HT-29 (cell line): ENCODE measurements at regions not wholly inside any gene's neighbourhood (a gene's known extent, or its start where the extent isn't known, plus 50 kb on each side); places are given as distances from the start of the nearest gene placed in this dataset.

ENCODE experiments used
- DNase-seq: peaks from one replicate; pipeline ENCODE4 v3.0.0-alpha.2; 2015; ENCODE audit warnings: low spot score

DNA sequence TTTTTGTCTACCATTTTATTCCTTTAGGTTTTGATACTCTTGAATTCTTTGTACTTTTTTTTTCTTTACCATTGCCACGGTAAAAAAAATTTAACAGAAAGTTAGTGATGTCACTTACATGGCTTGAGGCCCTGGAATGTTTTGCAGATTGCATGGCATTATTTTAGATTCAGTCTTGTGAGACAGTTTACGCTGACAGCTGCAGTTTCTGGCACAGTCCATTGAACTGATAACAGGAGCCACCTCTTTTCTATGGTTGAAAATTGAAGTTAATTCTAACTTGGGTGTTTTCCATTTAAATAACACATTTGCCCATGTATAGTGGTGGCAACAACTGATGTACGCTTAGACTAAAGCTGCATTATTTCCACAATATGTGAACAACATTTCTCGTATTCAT is 1028.5 kb downstream of the CDH18 start:
- no peak for DNase-seq

DNA sequence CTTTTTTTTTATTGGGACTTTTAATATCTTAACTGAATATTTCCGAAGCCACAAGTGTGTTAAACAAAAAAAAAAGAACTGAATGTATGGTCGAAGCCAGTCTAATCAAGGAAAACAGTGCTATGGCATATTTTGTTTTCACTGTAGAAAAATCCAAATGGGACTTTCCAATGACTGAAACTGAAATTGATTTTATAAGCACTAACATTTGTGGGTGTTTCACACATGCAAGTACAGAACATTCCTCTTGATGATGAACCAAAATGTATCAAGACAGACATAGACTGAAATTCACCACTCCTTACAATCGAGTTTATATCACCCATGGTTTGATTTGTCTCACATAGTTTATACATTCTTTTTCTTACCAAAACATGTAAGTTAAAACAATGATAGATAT is 1026.8 kb downstream of the CDH18 start:
- no peak for DNase-seq

DNA sequence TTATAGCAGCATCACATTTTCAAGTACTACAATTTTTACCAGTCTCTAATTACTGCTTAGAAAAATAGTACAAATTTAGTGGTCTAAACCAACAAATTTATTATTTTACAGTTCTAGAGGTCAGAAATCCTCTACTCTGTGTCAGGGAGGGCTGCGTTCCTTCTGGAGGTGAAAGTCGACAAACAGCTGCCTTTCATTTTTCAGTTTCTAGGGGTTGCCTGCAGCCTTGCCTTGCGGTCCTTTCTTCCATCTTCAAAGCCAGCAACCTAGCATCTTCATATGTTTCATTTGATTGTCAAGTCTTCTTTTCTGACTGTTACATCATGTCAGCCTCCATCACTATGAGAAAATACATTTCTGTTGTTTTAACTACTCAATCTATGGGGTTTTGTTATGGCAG is 1022.1 kb downstream of the CDH18 start:
- no peak for DNase-seq

DNA sequence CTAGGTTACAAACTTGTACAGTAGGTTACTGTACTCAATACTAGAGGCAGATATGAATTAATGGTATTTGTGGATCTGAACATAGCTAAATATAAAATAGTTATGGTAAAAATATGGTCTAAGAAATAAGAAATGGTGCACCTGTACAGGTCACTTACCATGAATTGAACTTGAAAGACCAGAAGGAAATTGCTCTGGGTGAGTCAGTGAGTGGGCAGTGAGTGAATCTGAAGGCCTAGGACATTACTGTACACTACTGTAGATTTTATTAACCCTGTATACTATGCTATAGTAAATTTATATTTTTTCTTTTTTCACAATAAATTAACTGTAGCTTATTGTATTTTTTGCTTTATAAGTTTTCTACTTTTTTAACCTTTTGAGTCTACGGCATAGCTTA is 1020.4 kb downstream of the CDH18 start:
- DNase-seq, result no peak

DNA sequence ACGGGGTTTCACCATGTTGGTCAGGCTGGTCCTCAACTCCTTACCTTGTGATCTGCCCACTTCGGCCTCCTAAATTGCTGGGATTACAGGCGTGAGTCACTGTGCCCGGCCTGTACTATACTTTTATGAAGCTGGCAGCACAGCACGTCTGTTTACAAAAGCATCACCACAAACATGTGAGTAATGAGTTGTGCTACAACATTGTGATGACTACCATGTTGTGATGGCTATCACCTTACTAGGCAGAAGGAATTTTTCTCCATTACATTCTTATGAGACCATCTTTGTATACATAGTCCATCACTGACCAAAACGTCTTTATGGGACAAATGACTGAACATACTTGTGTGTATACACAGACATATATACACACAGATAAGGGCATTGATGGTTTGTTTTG is 1019.0 kb downstream of the CDH18 start:
- no peak for DNase-seq

DNA sequence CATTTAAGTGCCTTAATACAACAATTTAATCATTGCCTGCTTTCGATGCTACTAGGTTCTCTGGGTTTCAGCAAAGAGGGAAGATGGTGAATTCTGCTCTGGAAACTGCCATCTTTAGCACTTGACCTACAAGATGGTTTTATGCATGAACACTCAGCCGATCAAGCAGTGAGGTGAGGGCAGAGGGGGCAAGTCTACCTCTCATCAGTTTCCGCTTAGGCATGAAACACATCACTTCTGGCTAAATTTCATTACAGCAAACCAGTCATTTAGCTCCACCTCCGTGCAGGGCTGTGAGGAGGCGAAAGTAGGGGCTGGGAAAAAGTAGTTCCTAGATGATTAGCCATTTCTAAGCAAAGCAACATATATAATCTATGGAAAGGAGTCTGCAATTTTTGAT is 1018.0 kb downstream of the CDH18 start:
- DNase-seq, result no peak

DNA sequence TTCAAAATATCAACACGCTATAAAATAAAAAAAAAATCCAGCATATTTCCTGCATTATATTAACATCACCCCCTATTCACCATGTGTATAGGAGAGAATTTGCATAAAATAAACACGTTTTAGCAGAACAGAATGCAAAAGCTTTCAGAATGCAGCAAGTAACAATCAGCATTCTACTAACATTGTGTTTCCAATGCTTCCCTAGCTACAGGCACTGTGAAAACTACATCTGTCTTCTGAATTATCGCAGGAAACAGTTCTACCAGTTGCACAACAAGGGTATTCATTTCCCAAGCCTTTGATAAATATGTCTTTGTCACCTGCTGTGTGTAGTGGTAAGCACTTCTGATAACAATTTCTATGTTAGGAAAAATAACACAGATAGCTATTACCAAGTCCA is 1015.8 kb downstream of the CDH18 start:
- no peak for DNase-seq

DNA sequence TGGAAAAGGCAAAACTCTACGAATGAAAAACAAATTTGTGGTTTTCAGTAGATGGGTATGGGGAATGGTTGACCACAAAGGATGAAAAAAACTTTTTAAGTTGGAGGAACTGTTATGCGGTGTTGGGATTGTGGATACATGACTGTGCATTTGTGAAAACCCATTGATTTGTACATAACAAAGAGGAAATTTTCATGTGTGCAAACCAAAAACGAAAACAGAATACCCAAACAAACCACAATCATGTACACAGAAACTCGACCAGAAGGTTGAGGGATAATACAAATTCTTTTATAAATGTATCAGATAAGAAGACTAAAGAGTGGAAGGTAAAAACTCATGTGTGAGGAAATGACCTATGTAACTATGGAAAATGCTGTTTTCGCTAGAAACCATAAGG is 1012.4 kb downstream of the CDH18 start:
- no peak for DNase-seq

DNA sequence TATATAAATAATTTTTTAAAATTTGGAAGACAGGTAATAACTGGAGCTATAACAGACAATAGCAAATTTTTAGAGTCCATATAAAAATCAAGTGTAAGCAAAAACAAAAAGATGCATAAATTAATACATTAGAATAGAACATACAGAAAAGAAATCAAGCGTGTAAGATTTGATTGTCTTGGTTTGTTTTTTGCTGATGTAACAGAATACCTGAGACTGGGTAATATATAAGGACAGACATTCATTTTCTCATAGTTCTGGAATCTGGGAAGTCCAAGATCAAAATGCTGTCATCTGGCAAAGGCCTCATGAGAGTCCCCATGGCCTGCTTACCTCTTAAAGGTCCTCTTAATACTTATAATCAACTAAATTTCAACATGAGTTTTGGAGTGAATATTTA is 1010.1 kb downstream of the CDH18 start:
- DNase-seq, result no peak

DNA sequence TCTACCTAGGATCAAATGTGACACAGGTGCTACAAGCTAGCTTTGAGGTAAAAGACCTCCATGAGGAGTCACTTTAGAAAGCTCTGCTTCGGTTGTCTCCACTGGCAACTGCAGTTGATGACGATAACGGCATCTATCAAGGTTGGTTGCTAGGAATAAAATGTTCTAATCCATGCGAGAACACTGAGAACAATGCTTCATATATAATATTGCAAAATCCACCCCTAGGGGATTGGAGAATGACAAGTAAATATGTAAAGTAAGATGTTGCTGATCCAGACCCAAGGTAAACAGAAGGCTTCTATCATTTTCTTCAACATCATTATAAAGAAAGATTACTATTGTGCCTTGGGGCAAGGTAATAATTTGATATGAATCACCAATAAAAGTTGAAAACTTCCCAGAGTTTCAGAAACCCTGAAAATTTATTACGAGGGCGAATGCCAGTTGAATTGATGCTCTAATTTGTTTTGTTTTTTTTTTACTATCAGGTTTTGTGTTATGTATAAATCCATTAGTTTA is 1003.4 kb downstream of the CDH18 start:
- no peak for DNase-seq

DNA sequence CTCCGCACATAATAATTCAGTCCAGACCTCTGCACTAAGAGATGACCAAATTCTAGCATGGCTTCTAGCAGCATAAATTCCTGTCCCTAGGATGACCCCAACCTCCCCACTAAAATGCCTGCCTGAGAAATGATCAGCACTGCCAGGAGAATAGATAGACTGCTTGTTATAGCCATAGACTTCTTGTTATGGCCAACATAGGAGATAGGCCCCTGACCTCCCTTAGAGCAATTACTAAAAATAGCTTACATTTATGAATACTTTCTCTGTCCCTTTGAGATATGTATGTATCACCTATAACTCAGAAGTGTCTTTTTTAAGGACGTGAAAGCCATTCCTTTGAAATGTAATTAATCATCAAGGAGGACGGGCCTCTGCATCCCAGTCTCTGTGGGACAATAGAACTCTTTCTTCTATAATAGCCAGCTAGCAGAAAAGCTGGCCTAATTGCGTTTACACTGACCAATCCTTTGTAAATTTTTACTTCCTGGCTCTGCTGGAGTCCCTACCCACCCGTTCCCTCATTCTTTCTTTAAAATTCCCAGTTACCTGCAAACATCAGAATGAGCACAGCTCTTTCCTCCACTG is 1002.7 kb downstream of the CDH18 start:
- no peak for DNase-seq

DNA sequence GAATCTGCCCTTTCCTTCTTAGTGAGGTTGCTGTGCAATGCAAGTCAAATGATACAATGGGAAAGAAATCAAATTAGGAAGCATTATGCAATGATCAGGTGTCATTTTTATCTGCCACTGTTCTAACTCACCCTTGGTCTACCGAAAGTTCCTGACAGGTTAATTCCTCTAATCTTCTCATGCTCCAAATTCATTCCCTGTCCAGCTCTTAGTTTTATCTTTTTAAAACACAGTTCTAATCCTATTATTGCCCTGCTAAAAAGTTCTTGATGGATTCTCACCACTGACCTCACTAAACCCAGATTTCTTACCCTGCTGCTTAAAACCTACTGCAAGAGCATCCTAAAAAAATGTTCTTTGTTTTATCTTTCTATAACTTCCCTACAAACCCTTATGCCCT is 1000.9 kb downstream of the CDH18 start:
- no peak for DNase-seq

DNA sequence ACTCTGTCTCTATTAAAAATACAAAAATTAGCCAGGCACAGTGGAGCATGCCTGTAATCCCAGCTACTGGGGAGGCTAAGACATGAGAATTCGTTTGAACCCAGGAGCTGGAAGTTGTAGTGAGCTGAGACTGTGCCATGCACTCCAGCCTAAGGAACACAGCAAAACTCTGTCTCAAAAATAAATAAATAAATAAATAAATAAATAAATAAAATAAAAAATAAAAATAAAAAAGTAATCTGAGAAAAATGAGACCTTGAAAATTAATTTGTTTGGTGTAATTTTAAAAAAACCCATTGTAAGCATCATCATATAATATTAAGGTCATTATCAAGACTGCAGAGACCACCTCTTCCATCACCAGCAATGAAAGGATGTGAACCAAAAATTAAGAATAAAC is 997.1 kb downstream of the CDH18 start:
- no peak for DNase-seq

DNA sequence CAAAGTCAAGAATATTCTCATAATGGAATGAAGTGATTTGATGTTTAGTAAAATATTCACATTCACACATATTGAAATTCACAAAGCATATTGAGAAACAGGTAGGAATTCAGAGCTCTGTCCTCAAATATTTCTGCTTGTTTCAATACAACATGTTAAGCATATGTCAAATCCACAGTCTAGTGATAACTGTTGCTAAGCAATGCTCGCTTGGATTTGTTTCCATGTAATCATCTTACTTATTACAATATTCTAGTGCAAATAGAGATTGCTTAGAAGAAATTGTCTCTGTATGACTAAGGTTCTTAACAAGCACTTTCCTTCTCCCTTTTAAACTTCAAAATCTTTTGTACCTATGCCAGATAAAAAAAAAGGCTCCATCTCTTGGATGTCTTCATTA is 995.7 kb downstream of the CDH18 start:
- DNase-seq, result no peak

DNA sequence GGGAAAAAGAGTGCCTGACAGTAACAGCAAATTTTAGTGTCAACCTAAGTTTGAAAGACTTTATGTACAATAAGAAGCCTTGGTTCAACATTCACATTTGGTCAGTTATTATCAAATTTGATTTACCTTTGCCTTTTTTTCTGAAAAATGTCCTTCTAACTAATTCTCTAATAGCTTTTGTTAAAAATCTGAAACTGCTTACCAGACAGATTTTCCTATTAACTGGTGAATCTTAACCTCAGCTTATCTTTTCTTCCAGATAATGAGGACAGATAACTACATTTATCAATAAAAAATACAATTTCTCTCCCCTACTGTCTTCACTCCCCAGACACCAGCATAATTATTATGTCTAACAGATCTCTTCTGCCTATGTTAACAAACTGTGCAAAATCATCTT is 988.5 kb downstream of the CDH18 start:
- no peak for DNase-seq

DNA sequence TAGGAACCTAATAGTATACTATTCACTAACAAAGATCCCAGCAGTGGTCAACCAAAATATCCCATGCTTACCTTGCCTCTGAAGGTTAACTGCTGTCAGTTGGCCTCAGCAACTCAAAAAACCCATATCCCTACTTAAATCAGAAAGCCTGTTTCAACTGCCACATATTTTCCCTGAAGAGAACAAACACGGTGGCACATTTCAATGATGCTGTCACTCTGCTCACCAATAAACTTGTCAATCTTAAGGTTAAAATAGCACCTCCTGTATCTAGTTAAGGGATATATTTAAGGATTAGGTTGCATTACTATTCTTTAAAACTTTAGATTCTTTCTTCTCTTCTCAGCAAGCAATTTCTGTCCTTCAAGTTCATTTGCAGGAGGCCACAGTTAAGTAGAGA is 986.9 kb downstream of the CDH18 start:
- no peak for DNase-seq

DNA sequence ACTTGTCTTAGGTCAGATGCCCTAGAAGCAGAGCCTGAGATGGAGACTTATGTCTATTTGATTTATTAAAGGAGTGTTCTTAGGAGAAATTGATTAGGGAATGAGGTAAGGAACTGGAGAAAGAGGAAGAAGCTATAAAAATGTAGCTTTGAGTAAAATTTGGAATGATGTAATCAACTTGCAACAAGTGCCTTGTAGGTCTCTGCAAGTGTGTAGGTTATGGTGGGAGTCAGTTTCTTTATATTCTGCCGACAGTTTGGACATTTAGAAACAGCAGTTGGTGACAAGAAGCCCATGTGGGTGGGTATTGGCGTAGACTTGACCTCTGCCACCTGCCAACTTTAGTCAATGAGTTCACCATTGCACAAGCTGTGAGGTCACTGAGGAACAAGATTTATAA is 986.5 kb downstream of the CDH18 start:
- no peak for DNase-seq

DNA sequence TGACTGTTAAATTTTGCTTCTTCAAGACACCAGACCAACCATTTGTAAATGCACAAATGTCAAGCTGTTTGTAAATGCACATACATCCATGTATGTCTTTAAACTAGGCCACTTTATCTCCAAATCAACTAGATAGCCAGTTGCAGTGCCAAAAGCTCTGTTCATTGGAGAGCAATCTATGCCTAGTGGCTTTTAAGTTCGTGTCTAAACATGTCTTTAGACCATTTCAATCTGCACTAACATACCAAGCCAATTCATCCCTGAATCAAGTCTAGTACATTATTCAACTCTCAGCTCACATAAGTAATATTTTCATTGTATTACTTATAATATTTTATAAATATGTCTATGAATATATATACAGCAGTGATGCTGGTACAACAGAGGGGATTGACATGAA is 985.9 kb downstream of the CDH18 start:
- DNase-seq, result no peak

DNA sequence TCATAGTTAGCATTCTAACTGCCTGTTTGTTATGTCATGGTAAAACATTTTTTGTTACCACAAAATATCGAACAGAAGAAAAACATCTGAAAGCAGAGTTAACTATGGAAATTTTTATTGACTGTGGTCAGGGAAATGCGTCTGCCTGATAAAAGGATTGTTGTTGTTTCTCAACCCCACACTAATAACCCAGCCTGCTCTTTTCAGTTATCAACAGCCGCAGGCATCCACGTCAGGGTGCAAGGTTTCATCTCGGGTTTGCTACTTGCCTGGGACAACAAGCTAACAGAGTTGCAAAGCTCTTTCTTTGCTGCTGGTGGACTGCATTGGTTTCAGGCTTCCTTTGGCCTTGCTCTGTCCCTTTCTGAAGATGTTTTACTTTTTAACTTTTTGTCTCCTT is 969.2 kb downstream of the CDH18 start:
- no peak for DNase-seq

DNA sequence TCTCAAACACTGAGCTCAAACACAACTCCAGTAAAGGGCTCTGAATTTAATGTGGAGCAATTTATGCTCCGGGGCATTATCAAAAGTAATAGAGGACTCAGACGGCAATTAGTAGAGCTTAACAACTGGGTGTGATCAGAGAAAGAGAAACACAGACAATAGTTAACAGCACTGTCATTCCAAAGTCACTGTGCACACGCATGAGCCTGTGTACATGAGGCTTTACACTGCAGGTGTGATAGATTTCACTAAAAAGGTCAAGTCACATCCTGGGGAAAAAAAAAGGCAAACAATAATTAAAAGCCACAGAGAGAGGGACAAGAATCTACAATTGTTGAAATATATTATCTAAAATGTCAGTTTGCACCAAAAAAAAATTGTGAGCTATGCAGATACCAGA is 956.5 kb downstream of the CDH18 start:
- DNase-seq, result no peak

DNA sequence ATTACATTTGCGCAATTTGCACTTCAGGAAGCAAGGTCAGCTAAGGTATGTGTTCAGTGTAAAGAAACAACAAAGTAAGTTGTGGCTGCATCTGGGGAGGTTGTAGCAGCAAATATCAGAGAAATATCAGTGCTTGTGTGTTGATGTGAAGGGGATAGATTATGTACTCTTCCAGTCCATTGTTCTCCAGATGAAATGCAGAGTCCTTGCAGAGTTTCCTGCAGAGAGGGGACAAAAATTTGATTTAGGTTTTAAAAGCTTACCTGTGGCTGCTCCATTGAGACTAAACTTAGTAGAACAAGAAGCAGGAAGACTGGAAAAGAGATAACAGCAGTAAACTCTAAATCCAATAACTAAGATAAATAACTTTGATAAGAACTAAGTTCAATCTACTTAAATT is 952.2 kb downstream of the CDH18 start:
- DNase-seq, result no peak

DNA sequence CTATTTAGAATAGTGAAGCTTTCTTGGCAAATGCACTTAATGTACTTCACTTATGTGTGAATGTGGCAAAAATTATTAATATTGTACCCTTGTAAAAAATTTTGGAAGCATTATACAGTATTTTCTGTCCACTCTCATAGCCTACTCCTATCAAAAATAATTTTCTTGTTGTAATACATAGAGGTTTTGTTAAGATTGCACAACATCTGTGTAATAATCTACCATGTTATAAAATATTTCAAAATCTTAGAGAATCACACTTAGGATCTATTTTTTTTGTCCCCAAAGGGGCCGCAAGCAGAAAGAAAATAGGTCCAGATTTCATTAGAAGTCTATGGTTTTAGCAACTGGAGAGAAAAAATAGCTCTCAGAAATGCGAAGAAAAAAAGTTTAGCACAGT is 945.9 kb downstream of the CDH18 start:
- no peak for DNase-seq

DNA sequence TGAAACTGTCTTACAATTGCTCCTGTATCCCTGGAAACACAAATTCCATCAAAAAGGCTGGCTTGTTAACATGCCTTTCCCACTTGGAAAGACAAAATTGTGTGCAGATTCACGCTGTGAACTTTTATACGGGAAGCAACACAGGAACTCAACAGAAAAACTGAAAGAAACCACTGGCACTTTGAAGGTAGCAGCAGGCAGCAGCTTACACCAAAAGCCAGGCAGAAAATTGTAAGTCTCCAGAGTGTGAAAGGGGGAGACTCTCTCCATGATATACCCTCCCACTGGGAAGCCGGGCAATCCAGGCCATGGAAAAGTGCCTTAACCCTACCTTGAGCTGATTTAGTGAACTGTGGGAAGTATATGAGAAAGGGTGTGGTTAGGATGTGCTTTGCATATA is 943.7 kb downstream of the CDH18 start:
- no peak for DNase-seq

DNA sequence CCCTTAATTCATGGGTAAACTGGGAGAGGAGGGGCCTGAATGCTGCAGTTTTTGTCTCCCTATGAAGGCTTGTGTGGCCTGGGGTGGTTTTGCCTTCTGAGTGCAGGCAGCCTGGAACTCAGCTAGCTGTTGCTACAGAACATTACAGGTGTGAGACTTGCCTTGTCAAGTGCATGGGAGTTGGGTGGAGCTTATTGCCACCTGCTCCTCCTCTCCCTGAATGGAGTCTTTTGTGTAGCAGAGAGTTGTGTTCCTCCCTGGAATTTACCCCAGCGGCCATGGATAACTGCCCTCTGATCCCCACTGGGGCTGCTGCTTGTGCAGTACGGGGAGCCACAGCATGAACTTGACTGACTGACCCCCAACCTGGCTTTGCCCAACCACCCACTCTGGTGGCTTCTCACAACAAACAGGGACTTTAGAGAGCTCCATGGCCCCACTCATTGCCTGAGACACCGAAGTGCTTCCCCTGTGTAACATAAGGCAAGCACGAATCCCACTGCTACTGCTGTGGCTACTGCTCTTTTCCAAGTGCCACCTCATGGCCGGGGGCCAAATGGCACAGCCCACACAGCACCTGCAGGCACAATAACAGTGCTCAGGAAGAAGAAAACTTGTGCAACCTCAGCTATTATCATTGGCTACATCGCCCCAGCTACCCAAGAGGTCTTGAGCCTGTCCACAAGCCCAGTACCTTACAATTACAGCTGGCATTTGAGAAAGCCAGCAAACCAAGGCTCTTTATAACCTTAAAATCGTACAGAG is 942.9 kb downstream of the CDH18 start:
- peak; percentile 14 for DNase-seq
